A673 (cell line): ENCODE measurements at regions not wholly inside any gene's neighbourhood (a gene's known extent, or its start where the extent isn't known, plus 50 kb on each side); places are given as distances from the start of the nearest gene placed in this dataset.
"Not testable (repeated sequence)": the region's sequence is repeated elsewhere in the genome, so short reads cannot be mapped to it uniquely, and the experiment has no call there.

Experiments used
- BruUV-seq: library from RNA; stranded (reverse); fragments of 400-500 nt; replicated peaks from 2 replicates; lab custom pipeline; 2021; lab: Mats Ljungman, UMichigan
- CTCF ChIA-PET: fragments of 300-600 bp; sonication (Branson Sonifier 250); formaldehyde crosslinking; loops from one replicate; lab custom pipeline; 2022; ENCODE audit warnings: antibody characterized with exemption; lab: Charles Lee
- POLR2A ChIA-PET: fragments of 300-600 bp; sonication (Branson Sonifier 250); formaldehyde crosslinking; loops from one replicate; lab custom pipeline; 2022; ENCODE audit warnings: antibody characterized with exemption; ENCODE audit not compliant: low non-redundant PET; lab: Charles Lee
- DNase-seq: peaks from one replicate; pipeline ENCODE4 v3.0.0-alpha.2; 2015; ENCODE audit warnings: low spot score
- H3K27ac ChIP-seq: fragments of 200-600 bp; sonication (generic); 2 replicates; pipeline ENCODE4 v1.5.1; 2016; ENCODE audit warnings: mixed run types, low read depth, mild to moderate bottlenecking, mixed read lengths, antibody characterized with exemption, low read length; ENCODE audit not compliant: poor library complexity, severe bottlenecking
- H3K27me3 ChIP-seq: fragments of 200-600 bp; sonication (generic); replicated peaks from 2 replicates; pipeline ENCODE4 v1.6.1; 2017; ENCODE audit warnings: mixed run types, low read depth, mild to moderate bottlenecking, mixed read lengths, antibody characterized with exemption, low read length; ENCODE audit not compliant: insufficient read depth, poor library complexity
- H3K36me3 ChIP-seq: fragments of 200-600 bp; sonication (generic); 2 replicates; pipeline ENCODE4 v1.6.1; 2016; ENCODE audit warnings: mixed run types, mild to moderate bottlenecking, mixed read lengths, antibody characterized with exemption, low read length; ENCODE audit not compliant: insufficient read depth, poor library complexity, severe bottlenecking
- H3K4me1 ChIP-seq: fragments of 200-600 bp; sonication (generic); 2 replicates; pipeline ENCODE4 v1.6.1; 2017; ENCODE audit warnings: mixed run types, mild to moderate bottlenecking, mixed read lengths, antibody characterized with exemption, low read length; ENCODE audit not compliant: insufficient read depth, poor library complexity, severe bottlenecking
- H3K4me3 ChIP-seq: fragments of 200-600 bp; sonication (generic); 2 replicates; pipeline ENCODE4 v1.5.1; 2016; ENCODE audit warnings: low read depth, mixed run types, mild to moderate bottlenecking, mixed read lengths, low read length; ENCODE audit not compliant: poor library complexity, severe bottlenecking
- H3K9me3 ChIP-seq: fragments of 200-600 bp; sonication (generic); 2 replicates; pipeline ENCODE4 v1.6.1; 2016; ENCODE audit warnings: mixed run types, low read depth, mild to moderate bottlenecking, mixed read lengths, antibody characterized with exemption, low read length; ENCODE audit not compliant: poor library complexity, severe bottlenecking
- EZH2 ChIP-seq: fragments of 200-600 bp; sonication (generic); IDR thresholded peaks from 2 replicates; pipeline ENCODE4 v1.6.1; 2017; ENCODE audit warnings: borderline replicate concordance, low read depth, mild to moderate bottlenecking, mixed read lengths, antibody characterized with exemption, low read length; ENCODE audit not compliant: poor library complexity, severe bottlenecking
- intact Hi-C: fragments of 100-400 bp; cut with micrococcal nuclease; formaldehyde crosslinking; loops from one replicate; pipeline ENCODE4 v1.10.0; 2022; ENCODE audit not compliant: unreplicated experiment
- TF ChIP-seq, protein P1 (sequence below): fragments of 300-800, 200-600 bp; sonication (generic); conservative IDR thresholded peaks from 2 replicates; pipeline ENCODE4 v1.5.1; 2017; ENCODE audit warnings: low read depth, mild to moderate bottlenecking, antibody characterized with exemption, low read length, moderate library complexity, mixed read lengths

DNA sequence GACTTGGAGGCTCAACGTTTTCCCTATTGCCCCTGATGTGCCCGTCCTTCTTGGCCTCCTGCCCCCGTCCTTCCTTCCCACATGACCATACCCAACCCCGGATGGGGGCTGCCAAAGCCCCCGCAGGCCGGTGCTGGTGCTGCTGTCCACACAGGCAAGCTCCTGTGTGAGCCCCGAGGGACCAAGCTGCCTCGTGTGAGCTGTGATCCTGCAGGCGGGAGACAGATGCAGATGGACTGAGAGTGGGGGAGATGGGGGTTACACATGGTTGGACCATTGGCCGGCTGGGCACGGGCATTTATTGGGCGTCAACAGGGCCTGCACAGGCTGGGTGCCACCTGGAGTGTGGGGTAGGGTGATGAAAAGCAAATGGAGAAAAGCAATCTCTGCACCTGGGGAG is 313.2 kb upstream of the B3GAT1 start:
- Histone ChIP-seq H3K9me3 (no peaks in the 10 kb centered on the region), H3K4me1 (no peaks in the 10 kb centered on the region), H3K4me3 (no peak overlapping the region), H3K36me3 (no peaks in the 10 kb centered on the region), H3K27me3 (no peaks in the 10 kb centered on the region), H3K27ac (no peak overlapping the region)
- CTCF ChIA-PET: no interaction called here
- POLR2A ChIA-PET: no interaction called here
- intact Hi-C loops: no loop called here
- TF ChIP-seq, protein P1, sequence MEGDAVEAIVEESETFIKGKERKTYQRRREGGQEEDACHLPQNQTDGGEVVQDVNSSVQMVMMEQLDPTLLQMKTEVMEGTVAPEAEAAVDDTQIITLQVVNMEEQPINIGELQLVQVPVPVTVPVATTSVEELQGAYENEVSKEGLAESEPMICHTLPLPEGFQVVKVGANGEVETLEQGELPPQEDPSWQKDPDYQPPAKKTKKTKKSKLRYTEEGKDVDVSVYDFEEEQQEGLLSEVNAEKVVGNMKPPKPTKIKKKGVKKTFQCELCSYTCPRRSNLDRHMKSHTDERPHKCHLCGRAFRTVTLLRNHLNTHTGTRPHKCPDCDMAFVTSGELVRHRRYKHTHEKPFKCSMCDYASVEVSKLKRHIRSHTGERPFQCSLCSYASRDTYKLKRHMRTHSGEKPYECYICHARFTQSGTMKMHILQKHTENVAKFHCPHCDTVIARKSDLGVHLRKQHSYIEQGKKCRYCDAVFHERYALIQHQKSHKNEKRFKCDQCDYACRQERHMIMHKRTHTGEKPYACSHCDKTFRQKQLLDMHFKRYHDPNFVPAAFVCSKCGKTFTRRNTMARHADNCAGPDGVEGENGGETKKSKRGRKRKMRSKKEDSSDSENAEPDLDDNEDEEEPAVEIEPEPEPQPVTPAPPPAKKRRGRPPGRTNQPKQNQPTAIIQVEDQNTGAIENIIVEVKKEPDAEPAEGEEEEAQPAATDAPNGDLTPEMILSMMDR: no peak
- TF ChIP-seq EZH2: no peak
- no peak for DNase-seq
- BruUV-seq: no TSS peak

DNA sequence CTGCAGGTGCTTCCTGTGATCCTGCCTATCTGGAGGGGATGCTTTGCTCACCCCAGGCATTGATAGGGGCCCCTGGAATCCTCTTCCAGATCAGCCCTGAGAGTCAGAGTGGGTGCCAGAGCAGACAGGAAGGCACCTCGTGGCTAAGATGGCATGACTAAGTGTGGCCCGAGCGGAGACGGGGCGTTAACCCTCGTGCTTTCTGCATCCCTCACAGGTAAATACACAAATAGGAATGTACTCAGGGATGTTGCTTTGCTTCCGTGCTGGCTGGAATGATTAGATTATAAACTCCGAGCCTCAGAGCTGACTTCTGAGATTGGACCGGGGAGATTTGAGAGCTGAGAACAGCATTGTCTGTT is 312.7 kb upstream of the B3GAT1 start:
- ChIA-PET POLR2A (no interaction called here), CTCF (no interaction called here)
- BruUV-seq: no TSS peak
- H3K4me1 ChIP-seq: no peaks in the 10 kb centered on the region
- intact Hi-C loops: no loop called here
- no peaks in the 10 kb centered on the region for H3K27me3 ChIP-seq
- H3K36me3 ChIP-seq: no peaks in the 10 kb centered on the region
- no peak for TF ChIP-seq EZH2
- TF ChIP-seq, protein P1: no peak
- DNase-seq: no peak
- no peak overlapping the region for H3K4me3 ChIP-seq
- no peaks in the 10 kb centered on the region for H3K9me3 ChIP-seq
- H3K27ac ChIP-seq: no peak overlapping the region

DNA sequence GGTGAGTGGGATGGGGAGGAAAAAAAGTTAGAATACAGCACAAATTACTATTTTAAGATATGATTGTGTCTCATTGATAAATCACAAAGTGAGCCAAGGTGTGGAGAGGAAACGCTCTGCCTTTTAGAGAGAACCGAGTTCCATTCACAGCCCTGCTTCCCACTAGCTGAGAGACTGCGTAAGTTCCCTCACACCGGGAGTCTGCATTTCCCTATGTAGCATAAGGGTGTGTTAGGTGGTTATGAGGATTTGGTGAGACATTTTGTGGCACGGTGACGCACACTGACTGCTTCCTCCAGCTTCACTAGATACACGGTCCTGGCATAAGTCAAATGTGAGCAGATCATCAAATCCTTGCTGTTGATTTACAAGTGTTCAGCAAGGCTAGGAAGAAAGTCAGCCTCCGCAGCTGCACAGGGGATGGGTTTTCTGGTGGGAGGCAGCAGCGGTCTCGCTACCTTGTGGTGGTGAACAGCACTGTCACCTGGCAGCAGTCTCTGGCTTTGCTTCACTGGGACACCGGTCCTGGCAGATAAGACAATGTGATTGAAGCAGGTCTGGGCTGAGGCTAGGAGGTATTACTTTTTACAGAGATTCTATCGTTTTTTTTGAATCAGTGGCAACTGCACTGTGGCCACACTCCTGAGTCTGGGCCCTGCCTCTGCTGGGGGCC is 312.2 kb upstream of the B3GAT1 start:
- Histone ChIP-seq H3K36me3 (no peaks in the 10 kb centered on the region), H3K9me3 (no peaks in the 10 kb centered on the region), H3K27me3 (no peaks in the 10 kb centered on the region), H3K4me1 (no peaks in the 10 kb centered on the region), H3K4me3 (no peak overlapping the region), H3K27ac (no peak overlapping the region)
- CTCF ChIA-PET: no interaction called here
- BruUV-seq: no TSS peak
- TF ChIP-seq, protein P1: no peak
- TF ChIP-seq EZH2: no peak
- DNase-seq: no peak
- POLR2A ChIA-PET: no interaction called here
- intact Hi-C loops: no loop called here

DNA sequence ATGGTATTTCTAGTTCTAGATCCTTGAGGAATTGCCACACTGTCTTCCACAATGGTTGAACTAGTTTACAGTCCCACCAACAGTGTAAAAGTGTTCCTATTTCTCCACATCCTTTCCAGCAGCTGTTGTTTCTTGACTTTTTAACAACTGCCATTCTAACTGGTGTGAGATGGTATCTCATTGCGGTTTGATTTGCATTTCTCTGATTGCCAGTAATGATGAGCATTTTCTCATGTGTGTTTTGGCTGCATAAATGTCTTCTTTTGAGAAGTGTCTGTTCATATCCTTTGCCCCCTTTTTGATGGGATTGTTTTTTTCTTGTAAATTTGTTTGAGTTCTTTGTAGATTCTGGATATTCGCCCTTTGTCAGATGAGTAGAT is 308.6 kb upstream of the B3GAT1 start:
- H3K36me3 ChIP-seq, CTCF ChIA-PET, BruUV-seq, H3K27me3 ChIP-seq, H3K4me3 ChIP-seq, H3K9me3 ChIP-seq, POLR2A ChIA-PET, DNase-seq, intact Hi-C loops, H3K27ac ChIP-seq, H3K4me1 ChIP-seq: not testable (repeated sequence)

DNA sequence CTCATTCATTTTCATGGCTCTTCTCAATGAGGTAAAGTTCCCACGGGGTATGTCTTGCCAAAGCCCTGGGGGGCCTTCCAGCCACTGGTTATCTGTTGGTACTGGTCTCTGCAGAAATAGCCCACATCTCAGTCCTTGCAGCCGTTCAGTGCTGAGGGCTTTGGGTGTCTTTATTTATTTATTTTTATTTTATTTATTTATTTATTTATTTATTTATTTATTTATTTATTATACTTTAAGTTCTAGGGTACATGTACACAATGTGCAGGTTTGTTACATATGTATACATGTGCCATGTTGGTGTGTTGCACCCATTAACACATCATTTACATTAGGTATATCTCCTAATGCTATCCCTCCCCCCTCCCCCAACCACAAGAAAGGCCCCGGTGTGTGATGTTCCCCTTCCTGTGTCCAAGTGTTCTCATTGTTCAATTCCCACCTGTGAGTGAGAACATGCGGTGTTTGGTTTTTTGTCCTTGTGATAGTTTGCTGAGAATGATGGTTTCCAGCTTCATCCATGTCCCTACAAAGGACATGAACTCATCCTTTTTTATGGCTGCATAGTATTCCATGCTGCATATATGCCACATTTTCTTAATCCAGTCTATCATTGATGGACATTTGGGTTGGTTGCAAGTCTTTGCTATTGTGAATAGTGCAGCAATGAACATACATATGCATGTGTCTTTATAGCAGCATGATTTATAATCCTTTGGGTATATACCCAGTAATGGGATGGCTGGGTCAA is 308.1 kb upstream of the B3GAT1 start:
- intact Hi-C loops, CTCF ChIA-PET, H3K36me3 ChIP-seq, H3K27ac ChIP-seq, H3K4me3 ChIP-seq, H3K27me3 ChIP-seq, H3K4me1 ChIP-seq, BruUV-seq, DNase-seq, POLR2A ChIA-PET, H3K9me3 ChIP-seq: not testable (repeated sequence)
